NT2/D1 (cell line): ENCODE measurements at regions not wholly inside any gene's neighbourhood (a gene's known extent, or its start where the extent isn't known, plus 50 kb on each side); places are given as distances from the start of the nearest gene placed in this dataset.

Experiments
- YY1 ChIP-seq: IDR thresholded peaks from 2 replicates; pipeline ENCODE4 v1.6.1; 2011; ENCODE audit not compliant: insufficient read length, insufficient read depth
- ZNF274 ChIP-seq: IDR thresholded peaks from 2 replicates; pipeline ENCODE4 v1.6.1; 2011; ENCODE audit warnings: mild to moderate bottlenecking, low read depth, low read length

DNA sequence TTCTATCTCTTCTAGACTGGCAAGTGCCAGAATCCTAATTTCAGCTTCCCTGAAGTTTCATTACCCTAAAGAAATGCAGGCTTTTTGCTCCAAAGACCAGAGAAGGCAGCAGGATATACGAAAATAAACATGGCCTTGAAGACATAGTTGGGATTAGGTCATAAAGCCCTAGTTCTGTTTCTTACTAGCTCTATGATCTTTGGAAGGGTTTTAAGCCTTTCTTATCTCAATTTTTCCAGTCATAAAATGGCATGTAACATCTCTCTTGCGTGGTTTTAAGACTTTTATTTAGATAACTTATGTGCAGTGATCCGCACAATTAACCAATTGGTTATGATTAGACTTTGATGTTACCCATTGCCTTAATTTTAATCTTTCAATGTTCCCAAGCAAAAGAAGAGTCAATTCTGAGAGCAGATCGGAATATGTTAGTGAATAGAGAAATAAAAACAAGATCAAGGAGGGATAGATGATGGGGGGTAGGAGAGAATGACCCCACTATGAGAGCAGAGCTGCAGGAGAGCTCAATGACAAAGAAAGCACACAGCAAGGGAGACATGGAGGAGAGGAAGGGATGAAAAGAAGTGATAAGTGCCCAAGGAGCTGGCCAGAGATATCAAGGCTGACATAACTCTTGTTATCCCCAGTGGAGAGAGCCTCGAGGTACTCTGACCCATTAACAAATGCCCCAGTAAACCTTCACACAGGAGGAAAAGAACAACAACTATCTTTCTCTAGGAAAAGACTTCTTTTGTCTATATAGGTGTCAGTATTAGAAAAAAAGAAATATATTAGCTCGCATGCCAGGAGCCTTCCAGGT is 53.0 kb upstream of the ANP32D start:
- TF ChIP-seq YY1, result no peak
- no peak for TF ChIP-seq ZNF274
